ENCODE measurements at regions not wholly inside any gene's neighbourhood (a gene's known extent, or its start where the extent isn't known, plus 50 kb on each side); places are given as distances from the start of the nearest gene placed in this dataset.

GRCh38 chr10:117651121-117651520 lies 108.6 kb downstream of the EMX2 start:
- Mint-ChIP-seq H3K27me3 (ENCODE audit: insufficient read depth, low read depth, poor library complexity) (peaks cover 4% of the 10 kb centered on the region), H3K36me3 (ENCODE audit: low read depth) (peaks cover 6% of the 10 kb centered on the region; the same call in 2 of the 3 replicates), H3K27ac (no peak overlapping the region), H3K9me3 (peaks cover 19% of the 10 kb centered on the region), H3K4me1 (no peaks in the 10 kb centered on the region), H3K4me3 (no peak overlapping the region)
- Histone ChIP-seq H3K4me3 (no peak overlapping the region), H4K20me1 (replicated peaks; ENCODE audit: insufficient read depth) (no peaks in the 10 kb centered on the region), H3K4me2 (no peak overlapping the region), H3K79me2 (replicated peaks; ENCODE audit: insufficient read depth) (no peaks in the 10 kb centered on the region), H3K9me2 (ENCODE audit: insufficient read depth) (peaks cover 7% of the 10 kb centered on the region; the same call in 1 of the 2 replicates), H3K27ac (ENCODE audit: low read depth) (no peak overlapping the region), H3K27me3 (ENCODE audit: insufficient read depth) (no peaks in the 10 kb centered on the region), H3F3A (replicated peaks; ENCODE audit: low read depth) (no peaks in the 10 kb centered on the region), H3K4me1 (ENCODE audit: insufficient read depth) (no peaks in the 10 kb centered on the region), H3K36me3 (ENCODE audit: insufficient read depth) (no peaks in the 10 kb centered on the region), H2AFZ (no peak overlapping the region)
- no peak for ATAC-seq
- no peak for DNase-seq (ENCODE audit: low spot score)
- no peak for TF ChIP-seq ZNF331 (CRISPR knock-in tag; IDR thresholded peaks at IDR 0.05; ENCODE audit: low read depth)
- no peak for TF ChIP-seq NANOG (IDR thresholded peaks at IDR 0.05; ENCODE audit: borderline replicate concordance)
- no peak for TF ChIP-seq CREB1 (CRISPR knock-in tag; IDR thresholded peaks at IDR 0.05; ENCODE audit: low read depth)
- no peak for TF ChIP-seq POLR2AphosphoS5 (IDR thresholded peaks at IDR 0.05; ENCODE audit: low read depth)
- no peak for TF ChIP-seq REST (IDR thresholded peaks at IDR 0.05; ENCODE audit: unreplicated experiment)
- TF ChIP-seq STAT1 (IDR thresholded peaks at IDR 0.05; ENCODE audit: unreplicated experiment): no peak
- TF ChIP-seq ZNF114 (CRISPR knock-in tag; IDR thresholded peaks at IDR 0.05): no peak
- no peak for TF ChIP-seq CTCF (conservative IDR thresholded peaks at IDR 0.05; ENCODE audit: low read depth in 2 of 2)
- no peak for TF ChIP-seq JUNB (IDR thresholded peaks at IDR 0.05; ENCODE audit: unreplicated experiment)
- TF ChIP-seq ETS1 (IDR thresholded peaks at IDR 0.05): no peak
- no peak for TF ChIP-seq EZH2phosphoT487 (IDR thresholded peaks at IDR 0.05; ENCODE audit: unreplicated experiment)

Data from GM23338 (cell line).